NCI-H2029 (cell line): ENCODE measurements at regions not wholly inside any gene's neighbourhood (a gene's known extent, or its start where the extent isn't known, plus 50 kb on each side); places are given as distances from the start of the nearest gene placed in this dataset.
"Not testable (repeated sequence)": the region's sequence is repeated elsewhere in the genome, so short reads cannot be mapped to it uniquely, and the experiment has no call there.

Experiments used
- DNase-seq: peaks from one replicate; lab custom pipeline; 2025; lab: John Stamatoyannopoulos, UW

GRCh38 chr12:46711756-46712155 is 114.0 kb downstream of the SLC38A4 start:
- no peak for DNase-seq

DNA sequence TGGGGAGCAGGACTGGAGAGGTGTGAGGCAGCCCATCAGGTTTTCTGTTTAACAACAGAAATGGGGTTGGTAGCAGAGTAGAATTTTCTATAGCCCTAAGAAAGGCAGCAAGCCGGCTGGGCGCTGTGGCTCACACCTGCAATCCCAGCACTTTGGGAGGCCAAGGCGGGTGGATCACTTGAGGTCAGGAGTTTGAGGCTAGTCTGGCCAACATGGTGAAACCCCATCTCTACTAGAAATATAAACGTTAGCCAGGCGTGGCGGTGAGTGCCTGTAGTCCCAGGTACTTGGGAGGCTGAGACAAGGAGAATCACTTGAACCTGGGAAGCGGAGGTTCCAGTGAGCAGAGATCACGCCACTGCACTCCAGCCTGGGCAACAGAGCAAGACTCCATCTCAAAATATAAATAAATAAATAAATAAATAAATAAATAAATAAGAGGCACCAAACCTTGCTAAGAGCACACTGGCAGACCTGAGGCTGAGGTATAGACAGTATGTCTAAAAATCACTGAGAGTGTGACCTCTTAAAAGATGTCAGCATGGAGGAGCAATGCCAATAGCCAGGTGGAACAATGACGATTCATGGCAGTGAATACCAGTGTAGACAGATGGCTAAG is 115.6 kb downstream of the SLC38A4 start:
- DNase-seq, result no peak

- DNase-seq, result no peak
These were observed 123.0 kb downstream of the SLC38A4 start for GRCh38 chr12:46702581-46703344.

GRCh38 chr12:46701356-46701755 is 124.4 kb downstream of the SLC38A4 start:
- no peak for DNase-seq

- DNase-seq, result no peak
These were observed 125.8 kb downstream of the SLC38A4 start for GRCh38 chr12:46699986-46700385.

- no peak for DNase-seq
These were observed 127.8 kb downstream of the SLC38A4 start for GRCh38 chr12:46698003-46698402.

DNA sequence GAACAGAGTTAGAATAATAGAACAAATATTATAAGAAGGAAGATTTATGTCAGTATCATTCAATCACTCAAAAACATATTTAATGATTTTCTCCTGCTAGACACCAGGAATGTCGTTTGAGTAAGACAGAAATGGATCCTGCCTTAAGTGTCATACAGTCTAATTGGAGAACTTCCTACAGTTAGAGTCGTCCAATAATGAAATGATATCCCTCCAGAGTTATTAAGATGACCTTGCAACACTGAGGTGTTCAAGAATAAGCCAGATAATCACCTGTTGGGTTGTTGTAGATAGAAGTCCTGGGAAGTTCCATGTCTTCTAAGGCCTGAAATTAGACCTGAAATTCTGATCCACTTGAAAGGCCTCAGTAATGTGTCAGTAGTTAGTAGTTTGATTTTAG is 132.3 kb downstream of the SLC38A4 start:
- no peak for DNase-seq

DNA sequence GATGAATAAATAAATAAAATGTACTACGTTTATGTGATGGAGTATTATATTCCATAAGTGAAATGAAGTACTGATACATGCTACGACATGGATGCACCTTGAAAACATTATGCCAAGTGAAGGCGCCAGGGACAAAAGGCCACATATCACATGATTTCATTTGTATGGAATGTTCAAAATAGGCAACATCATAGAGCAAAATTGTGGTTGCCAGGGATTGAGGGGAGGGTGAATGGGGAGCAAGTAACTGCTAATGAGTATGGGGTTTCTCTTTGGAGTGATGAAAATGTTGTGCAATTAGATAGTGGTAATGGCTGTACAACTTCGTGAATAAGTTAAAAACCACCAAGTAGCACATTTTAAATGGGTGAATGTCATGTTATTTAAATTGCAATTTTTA is 132.8 kb downstream of the SLC38A4 start:
- no peak for DNase-seq

DNA sequence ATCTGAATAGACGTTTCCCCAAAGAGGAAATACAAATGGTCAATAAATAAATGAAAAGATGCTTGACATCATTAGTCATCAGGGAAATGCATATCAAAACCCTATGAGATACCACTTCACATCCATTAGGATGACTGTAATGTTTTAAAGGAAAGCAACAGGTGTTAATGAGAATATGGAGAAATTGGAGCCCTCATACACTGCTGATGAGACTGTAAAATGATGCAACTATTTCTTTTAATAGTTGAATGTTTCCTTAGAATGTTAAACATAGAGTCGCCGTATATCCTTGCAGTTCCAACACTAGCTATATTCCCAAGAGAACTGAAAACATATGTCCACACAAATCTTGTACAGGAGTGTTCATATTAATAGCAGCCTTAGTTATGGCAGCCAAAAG is 133.2 kb downstream of the SLC38A4 start:
- DNase-seq, result no peak

DNA sequence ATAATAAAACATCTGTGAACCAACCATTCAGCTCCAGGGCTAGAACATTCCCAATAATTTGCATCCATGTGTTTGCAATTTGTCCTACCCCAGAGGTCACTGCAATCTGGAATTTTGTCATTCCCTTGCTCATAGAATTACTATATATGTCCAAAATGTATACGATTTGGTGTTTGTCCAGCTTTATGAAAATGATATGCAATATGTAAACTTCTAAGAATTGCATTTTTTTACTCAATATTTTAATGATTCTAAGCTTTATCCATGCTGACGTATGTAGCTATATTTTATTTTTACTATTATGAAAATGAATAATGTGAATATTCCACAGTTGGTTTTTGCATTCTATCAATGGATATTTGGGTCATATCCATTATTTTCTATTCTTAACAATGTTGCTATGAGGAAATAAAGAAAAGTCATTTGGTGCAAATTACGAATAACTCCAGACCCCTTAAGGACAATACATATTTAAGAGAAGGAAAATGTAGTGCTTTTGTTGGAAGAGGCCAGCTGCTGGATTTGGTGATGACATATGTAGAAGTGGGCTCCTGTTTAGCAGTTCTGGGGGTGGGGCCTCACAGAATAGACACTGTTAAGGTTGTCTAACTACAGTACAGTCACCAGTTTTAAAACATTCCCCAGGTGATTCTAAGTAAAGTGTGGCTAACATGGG is 139.4 kb downstream of the SLC38A4 start:
- no peak for DNase-seq

DNA sequence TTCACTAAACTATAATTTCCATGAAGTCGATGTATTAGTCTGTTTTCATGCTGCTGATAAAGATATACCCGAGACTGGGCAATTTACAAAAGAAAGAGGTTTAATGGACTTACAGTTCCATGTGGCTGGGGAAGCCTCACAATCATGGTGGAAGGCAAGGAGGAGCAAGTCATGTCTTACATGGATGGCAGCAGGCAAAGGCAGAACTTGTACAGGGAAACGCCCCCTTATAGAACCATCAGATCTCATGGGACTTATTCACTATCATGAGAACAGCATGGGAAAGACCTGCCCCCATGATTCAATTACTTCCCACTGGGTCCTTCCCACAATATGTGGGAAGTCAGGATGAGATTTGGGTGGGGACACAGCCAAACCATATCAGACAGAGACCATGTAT is 141.6 kb downstream of the SLC38A4 start:
- DNase-seq, result not testable (repeated sequence)

GRCh38 chr12:46682148-46682547 is 143.6 kb downstream of the SLC38A4 start:
- no peak for DNase-seq

DNA sequence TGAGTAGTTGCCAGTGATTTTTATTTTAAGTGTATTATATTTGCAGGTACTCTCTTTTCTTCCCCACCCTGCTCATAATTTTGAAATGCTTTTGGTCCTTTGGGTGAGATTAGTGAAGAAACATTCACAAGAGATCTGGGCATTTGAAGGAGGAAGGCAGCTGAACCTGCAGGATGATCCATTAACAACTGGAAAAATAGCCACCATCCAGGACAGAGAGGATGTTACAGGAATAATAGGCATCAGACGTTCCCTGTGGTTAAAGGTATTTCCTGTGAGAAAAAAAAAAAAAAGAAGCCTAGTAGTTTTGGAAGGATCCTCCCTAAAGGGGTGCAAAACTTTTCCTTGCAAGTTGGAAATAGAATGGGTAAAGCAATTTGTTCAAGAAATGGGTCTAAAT is 145.3 kb downstream of the SLC38A4 start:
- DNase-seq, result no peak

GRCh38 chr12:46679754-46680153 is 146.0 kb downstream of the SLC38A4 start:
- DNase-seq, result no peak

DNA sequence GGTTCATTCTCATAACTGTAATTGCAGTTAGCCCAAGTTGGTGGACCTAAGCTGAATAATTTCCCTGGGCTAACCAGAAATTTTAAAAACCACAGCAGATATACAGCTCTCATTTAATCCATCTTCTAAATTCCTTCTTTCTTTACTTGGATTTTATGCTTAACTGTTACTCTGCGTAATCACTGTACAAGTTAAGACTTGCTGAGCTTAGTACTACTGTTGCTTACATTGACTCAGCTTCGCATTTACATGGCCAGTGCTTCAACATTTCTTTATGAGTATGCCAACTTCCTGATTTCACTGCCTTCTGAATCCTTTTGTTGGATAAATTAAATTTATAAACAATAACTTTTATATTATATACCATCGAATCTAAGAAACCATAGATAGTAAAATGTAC is 147.4 kb downstream of the SLC38A4 start:
- DNase-seq, result no peak

- DNase-seq, result no peak
These were observed 148.0 kb downstream of the SLC38A4 start for GRCh38 chr12:46677749-46678148.

DNA sequence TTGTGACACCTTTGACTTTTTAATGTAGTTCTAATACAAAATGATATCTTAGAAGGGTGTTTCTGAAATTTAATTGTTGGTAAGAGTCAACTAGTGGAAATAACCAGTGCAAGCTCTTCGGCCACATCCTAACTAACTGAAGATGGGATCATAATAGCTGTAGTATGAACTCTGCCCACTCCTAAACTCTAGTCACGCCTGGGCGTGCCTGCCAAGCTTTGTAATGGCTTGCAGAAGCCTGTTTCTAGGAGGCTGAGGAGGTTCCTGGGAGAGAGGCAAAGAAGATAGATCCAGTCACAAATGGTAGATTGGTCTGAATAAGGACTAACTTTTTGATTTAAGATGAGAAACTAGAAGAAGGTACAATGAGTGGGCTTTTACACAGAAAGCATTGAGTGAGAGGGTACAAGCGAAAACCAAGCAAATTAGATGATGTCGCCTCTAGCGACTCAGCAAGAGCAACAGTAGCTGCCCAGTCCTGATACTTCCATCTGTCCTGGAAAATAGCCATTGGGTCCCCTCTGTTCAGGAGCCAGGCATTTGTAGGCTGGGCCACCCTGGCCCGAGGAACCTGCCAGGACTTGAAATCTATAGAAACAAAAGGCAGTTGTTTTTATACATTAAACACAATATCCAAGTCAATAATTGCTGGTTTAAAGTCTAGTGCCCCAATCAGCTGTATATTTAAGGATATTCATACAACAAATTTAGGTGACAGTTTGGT is 148.8 kb downstream of the SLC38A4 start:
- no peak for DNase-seq

GRCh38 chr12:46676396-46676795 is 149.4 kb downstream of the SLC38A4 start:
- no peak for DNase-seq

- DNase-seq, result peak; percentile 21
These were observed 150.1 kb downstream of the SLC38A4 start for GRCh38 chr12:46675736-46676135.

- no peak for DNase-seq
These were observed 151.0 kb downstream of the SLC38A4 start for GRCh38 chr12:46674800-46675199.

DNA sequence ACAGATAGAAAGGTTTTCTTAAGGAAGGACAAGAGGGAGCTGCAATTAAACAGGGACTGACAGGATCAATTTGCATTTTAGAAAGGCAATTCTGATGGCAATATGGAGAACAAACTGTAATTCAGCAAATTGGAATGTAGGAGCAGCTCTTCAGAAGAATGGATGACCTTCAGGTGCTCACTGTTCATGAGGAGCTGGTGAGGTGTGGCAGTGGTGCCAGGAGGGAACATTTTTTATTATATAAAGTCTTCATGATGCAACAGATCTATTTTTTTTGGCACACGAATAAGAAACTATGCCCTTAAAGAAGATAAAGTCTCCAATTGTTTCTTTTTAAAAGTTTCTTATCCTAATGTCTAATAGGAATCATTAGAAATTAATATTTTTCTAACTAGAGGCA is 151.7 kb downstream of the SLC38A4 start:
- DNase-seq, result no peak

- DNase-seq, result no peak
These were observed 154.7 kb downstream of the SLC38A4 start for GRCh38 chr12:46671102-46671501.

DNA sequence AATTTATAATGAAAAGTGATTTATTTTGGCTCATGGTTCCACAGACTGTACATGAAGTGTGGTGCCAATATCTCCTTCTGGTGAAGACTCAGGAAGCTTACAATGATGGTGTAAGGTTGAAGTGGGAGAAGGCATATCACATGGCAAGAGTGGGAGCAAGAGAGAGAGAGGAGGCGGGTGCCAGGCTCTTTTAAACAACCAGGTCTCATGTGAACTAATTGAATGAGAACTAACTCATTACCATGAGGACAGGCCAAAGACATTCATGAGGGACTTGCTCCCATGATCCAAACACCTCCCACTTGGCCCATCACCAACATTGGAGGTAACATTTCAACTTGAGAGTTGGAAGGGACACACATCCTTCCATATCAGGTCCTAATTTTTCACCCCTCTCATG is 155.2 kb downstream of the SLC38A4 start:
- no peak for DNase-seq
